Epidermal melanocyte (primary cell): ENCODE measurements at regions not wholly inside any gene's neighbourhood (a gene's known extent, or its start where the extent isn't known, plus 50 kb on each side); places are given as distances from the start of the nearest gene placed in this dataset.
A peak's percentile ranks its signal among the peaks of the same experiment; 100 is the strongest.
"Not testable (repeated sequence)": the region's sequence is repeated elsewhere in the genome, so short reads cannot be mapped to it uniquely, and the experiment has no call there.

Experiments used
- DNase-seq: peaks from one replicate; pipeline ENCODE4 v3.0.0; 2011; ENCODE audit warnings: low spot score; ENCODE audit not compliant: insufficient read length

GRCh38 chr18:59848002-59848401, 51.8 kb upstream of the PMAIP1 start:
- DNase-seq = no peak

- DNase-seq = not testable (repeated sequence)
Measured at GRCh38 chr18:59847491-59847846, 52.3 kb upstream of the PMAIP1 start.

- DNase-seq = no peak
Measured at GRCh38 chr18:59846814-59847490, 52.8 kb upstream of the PMAIP1 start.

GRCh38 chr18:59842947-59843346, 56.8 kb upstream of the PMAIP1 start:
- DNase-seq = no peak

- DNase-seq = no peak
Measured at GRCh38 chr18:59839931-59840685, 59.7 kb upstream of the PMAIP1 start.

- no peak for DNase-seq
Measured at GRCh38 chr18:59839246-59839645, 60.5 kb upstream of the PMAIP1 start.

- peak; percentile 60 for DNase-seq
Measured at GRCh38 chr18:59837586-59837985, 62.2 kb upstream of the PMAIP1 start.

GRCh38 chr18:59835605-59836379, 64.0 kb upstream of the PMAIP1 start:
- DNase-seq = no peak

- no peak for DNase-seq
Measured at GRCh38 chr18:59834267-59834666, 65.5 kb upstream of the PMAIP1 start.

- DNase-seq = no peak
Measured at GRCh38 chr18:59833785-59834184, 66.0 kb upstream of the PMAIP1 start.

GRCh38 chr18:59823596-59824195, 76.1 kb upstream of the PMAIP1 start:
- DNase-seq = peak; percentile 39

- DNase-seq = no peak
Measured at GRCh38 chr18:59822612-59823550, 76.9 kb upstream of the PMAIP1 start.

- DNase-seq = no peak
Measured at GRCh38 chr18:59821983-59822382, 77.8 kb upstream of the PMAIP1 start.

GRCh38 chr18:59820663-59821062, 79.1 kb upstream of the PMAIP1 start:
- DNase-seq = no peak

GRCh38 chr18:59818769-59819168, 81.0 kb upstream of the PMAIP1 start:
- no peak for DNase-seq

- DNase-seq = no peak
Measured at GRCh38 chr18:59814891-59815290, 84.9 kb upstream of the PMAIP1 start.

- no peak for DNase-seq
Measured at GRCh38 chr18:59813942-59814341, 85.9 kb upstream of the PMAIP1 start.

GRCh38 chr18:59810735-59811520, 88.9 kb upstream of the PMAIP1 start:
- DNase-seq = no peak

GRCh38 chr18:59810183-59810582, 89.6 kb upstream of the PMAIP1 start:
- no peak for DNase-seq

GRCh38 chr18:59802031-59802430, 97.8 kb upstream of the PMAIP1 start:
- DNase-seq = no peak
